HG03097 (cell line): ENCODE measurements at regions not wholly inside any gene's neighbourhood (a gene's known extent, or its start where the extent isn't known, plus 50 kb on each side); places are given as distances from the start of the nearest gene placed in this dataset.

Experiments
- ATAC-seq: cut with Tn5 transposase; IDR thresholded peaks from one replicate; pipeline ENCODE4 v1.9.1; 2021; ENCODE audit not compliant: unreplicated experiment, low FRiP score

- no peak for ATAC-seq
These were observed 107.5 kb downstream of the ACER2 start for GRCh38 chr9:19516348-19516747.

GRCh38 chr9:19513671-19514275 is 105.0 kb downstream of the ACER2 start:
- ATAC-seq, result no peak

- ATAC-seq, result no peak
These were observed 103.5 kb downstream of the ACER2 start for GRCh38 chr9:19512103-19512832.

GRCh38 chr9:19511694-19512093 is 102.9 kb downstream of the ACER2 start:
- ATAC-seq, result no peak

- ATAC-seq, result no peak
These were observed 102.1 kb downstream of the ACER2 start for GRCh38 chr9:19510907-19511306.
